CD4-positive, alpha-beta T cell treated with Interferon gamma for 1 hour (primary cell): ENCODE measurements at regions not wholly inside any gene's neighbourhood (a gene's known extent, or its start where the extent isn't known, plus 50 kb on each side); places are given as distances from the start of the nearest gene placed in this dataset.
"Not testable (repeated sequence)": the region's sequence is repeated elsewhere in the genome, so short reads cannot be mapped to it uniquely, and the experiment has no call there.

Experiments used
- DNase-seq: peaks from one replicate; pipeline ENCODE4 v3.0.0-alpha.2; 2020

GRCh38 chr9:87049929-87050608 is 102.8 kb upstream of the GAS1 start:
- not testable (repeated sequence) for DNase-seq

DNA sequence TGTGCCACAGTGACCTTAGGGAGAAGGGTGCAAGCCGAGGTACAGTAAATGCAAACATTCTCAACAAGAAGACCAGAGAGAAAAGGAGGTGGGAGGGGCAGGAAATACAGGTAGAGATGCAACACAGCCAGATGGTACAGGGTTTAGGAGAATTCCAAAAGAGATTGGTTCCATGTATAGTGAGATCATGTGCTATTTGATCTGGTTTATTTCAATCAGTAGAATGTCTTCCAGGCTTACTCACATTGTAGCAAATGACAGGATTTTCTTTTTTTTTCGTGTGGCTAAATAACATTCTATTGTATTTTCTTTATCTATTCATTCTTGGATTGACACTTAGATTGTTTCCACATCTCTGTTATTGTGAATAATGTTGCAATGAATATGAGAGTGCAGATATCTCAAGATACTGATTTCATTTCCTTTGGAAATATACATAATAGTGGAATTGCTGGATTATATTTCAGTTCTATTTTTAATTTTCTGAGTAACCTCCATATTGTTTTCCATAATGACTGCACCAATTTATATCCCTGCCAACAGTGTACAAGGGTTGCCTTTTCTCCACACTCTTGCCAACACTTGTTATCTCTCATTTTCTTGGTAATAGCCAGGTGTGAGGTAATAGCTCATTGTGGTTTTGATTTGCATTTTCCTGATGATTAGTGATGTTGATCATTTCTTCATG is 107.8 kb upstream of the GAS1 start:
- no peak for DNase-seq

DNA sequence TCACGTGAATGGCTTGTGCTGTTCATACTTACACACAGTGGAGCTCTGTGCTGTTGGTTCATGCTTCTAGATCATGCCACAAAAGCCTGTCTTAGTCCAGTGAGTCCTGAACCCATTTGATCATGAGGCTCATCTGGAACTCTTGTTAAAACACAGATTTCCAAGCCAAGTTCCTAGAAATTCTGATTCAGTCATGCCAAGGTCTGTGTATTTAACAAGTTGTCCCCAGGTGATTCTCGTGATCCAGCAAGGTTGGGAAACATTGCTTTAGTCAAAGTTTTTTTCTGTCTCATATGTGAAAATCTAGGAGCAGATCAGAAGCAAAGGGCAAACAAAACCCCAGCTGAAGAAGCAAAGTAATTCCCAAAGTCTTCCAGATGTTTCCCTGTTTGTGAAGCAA is 112.5 kb upstream of the GAS1 start:
- no peak for DNase-seq

GRCh38 chr9:87062746-87063145 is 115.4 kb upstream of the GAS1 start:
- DNase-seq: no peak

DNA sequence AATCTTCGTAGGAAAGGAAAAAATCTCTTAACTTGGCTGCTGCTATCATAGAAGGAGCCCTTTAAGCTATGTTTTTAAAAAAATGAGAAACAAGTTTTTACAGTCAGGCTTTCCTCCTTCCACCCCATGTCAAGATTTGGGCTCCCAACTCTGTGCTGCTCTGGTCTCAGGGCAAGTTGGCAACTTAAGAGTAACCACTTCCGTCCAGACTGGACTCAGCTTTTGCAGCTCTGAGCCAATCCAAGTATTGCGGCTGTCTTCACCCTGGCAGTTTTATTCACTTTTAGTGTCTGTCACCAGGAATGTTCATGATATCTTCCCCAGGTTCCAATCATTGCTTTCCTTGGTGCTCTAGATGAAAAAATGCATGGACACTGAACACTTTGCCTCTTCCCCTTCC is 115.9 kb upstream of the GAS1 start:
- no peak for DNase-seq

DNA sequence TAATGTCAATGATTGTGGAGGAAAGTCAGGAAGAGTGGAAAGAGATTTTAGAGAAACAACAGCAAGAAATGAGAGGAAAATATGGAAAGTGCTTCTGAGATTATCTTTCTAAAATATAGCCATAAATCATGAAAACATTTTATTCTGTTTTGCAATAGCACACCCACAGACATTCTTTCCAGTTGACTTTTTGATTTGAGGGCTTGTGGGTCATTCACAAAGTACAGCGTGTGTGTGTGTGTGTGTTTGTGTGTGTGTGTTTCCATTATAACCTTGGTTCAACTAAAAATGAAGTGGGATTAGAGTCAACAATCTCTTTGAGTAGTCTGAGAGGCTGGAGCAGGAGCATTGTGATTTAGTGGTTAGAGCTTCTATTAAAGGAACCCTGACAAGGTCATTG is 116.6 kb upstream of the GAS1 start:
- no peak for DNase-seq

- no peak for DNase-seq
Observed at GRCh38 chr9:87064311-87064710, 117.0 kb upstream of the GAS1 start.

GRCh38 chr9:87065981-87066380 is 118.7 kb upstream of the GAS1 start:
- DNase-seq: no peak

DNA sequence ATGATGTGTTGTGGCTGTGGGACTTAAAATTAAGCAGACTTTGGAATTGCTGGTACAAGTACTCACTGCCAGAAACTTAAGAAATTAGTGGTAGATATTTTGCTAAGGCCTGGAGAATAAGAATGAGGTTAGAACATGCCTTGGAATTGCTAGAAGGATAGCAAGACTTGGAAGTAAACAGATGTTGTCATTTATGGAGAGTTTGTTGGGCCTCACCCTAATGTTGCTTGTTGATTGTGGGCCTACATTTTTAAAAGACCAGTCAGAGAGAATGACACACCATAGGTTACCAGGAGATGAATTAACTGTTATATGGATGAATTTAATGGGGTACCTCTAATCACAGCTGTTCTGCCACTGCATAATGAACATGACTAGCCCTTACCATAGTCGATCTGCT is 120.1 kb upstream of the GAS1 start:
- no peak for DNase-seq

- DNase-seq: no peak
Observed at GRCh38 chr9:87068177-87068840, 121.0 kb upstream of the GAS1 start.

DNA sequence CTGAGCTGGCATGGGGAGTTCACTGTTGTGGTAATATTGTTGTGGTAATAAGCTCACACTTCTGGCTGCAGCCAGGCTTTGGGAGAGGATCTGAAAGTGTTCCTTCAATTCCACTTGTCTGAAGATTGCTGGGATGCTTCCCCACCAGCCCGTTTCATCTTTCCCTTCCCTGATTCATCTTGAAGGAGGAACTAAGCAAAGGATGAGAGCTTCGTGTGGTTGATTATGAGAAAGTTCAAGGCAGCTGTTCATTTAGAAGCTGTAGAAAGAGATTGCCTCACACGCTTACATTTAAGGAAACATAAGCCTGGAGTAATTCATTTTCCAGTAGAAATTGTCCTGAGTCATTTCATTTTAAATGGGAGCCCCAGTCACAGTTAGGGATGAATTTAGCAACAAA is 122.4 kb upstream of the GAS1 start:
- DNase-seq: no peak

- no peak for DNase-seq
Observed at GRCh38 chr9:87070336-87070735, 123.0 kb upstream of the GAS1 start.

GRCh38 chr9:87071473-87071872 is 124.2 kb upstream of the GAS1 start:
- DNase-seq: no peak

GRCh38 chr9:87073692-87074091 is 126.4 kb upstream of the GAS1 start:
- no peak for DNase-seq

DNA sequence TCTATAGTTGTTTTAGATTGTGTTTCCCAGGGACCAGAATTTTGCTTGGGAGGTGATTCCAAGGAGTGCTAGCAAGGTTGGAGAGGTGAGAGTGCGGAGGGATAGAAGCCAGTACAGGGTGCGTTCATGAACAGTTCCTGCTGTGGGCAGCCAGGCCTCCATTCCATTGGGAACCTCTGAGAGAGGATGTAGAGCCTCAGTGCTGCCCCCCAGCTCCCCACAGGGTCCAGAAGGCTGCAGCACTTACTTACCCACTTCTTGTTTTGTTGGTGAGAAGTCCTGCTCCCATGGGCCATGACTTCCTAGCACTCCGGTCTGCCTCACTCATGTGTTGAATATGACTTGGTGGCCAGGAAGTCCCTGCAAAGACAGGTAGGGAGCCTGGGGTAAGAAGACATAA is 128.2 kb upstream of the GAS1 start:
- DNase-seq: no peak

DNA sequence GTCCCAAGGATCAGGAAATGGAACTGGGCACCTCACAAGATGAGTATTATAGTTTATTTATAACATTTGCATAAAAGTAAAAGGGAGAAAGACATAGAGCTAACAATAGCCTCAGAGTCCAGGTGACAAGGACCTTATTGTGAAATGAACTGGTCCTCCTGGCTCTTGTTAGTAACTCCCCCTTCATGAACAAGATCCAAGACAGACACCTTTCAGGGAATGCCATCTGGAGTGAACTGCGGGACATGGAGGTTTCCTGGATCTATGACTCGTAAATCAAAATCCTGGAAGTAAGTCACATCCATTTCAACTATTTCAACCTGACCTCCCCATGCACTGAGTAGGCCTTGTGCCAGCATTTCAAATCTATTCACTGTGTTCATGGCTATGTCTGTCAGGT is 129.5 kb upstream of the GAS1 start:
- DNase-seq: no peak

DNA sequence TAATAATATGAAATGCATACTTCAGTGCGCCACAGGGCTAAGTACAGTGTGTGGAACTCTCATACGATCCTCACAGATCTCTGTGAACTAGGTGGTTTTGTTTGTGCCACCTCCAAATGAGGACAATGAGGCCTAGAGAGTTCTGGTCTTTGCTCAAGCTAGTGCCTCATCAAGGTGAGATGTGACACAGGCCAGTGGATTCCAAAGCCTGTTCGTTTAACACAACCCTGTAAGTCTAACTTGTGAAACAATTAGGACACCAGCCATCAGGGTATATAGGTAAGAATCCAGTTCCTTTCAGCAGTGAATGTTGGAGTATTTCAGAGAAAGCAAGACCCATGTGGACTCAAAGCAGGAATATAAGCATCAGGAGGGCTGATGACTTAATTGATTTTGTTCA is 130.7 kb upstream of the GAS1 start:
- DNase-seq: no peak

DNA sequence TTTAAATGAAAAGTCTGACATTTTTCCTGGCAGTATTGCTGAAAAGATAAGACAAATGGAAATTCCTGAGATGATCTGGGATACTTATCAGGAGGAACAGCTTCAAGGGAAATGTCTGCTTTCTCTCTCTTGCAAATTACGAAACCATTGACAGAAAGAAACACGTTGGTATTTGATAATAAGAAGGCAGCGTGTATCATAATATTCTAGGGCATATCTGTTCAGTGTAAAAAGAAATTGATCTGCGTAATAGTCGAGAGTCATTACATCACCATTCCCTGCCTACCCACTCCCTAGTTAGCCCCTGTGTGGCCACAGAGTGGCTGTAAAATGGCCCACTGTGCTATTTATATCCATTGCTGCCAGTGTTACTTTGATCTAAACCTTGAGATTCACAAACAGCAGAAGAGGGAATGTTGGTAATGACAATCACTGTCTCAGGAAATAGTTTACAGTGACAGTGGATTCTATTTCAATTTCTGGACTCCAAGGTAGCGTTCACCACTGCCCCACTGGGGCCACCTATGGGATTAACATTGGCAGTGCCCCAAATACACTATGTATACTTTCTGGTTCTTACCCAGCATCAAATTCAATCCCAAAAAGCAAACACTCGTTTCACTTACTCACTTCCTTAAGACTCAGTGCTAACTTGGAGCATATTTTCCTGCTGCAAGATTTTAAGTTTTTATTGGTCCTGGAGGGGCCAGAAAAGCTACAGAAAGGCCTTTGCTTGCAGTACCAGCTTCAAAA is 133.4 kb upstream of the GAS1 start:
- no peak for DNase-seq

DNA sequence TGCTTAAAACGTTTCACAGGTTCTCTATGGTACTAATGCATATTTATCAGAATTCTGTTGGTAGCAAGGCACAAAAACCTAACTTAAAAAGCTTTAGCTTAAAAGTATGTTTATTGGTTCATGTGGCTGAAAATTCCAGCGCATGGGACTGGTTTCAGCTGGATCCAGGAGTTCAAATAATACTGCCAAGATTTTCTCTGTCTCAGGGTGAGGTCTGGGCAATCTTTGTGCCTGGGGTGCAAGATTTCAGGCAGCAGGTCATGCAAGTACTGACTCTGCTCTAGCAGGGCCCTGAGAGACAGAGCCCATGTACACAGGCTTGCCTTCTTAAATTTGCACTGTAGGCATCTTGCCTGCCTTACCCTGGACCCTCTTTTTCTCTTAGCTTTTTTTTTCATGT is 134.2 kb upstream of the GAS1 start:
- DNase-seq: no peak

- no peak for DNase-seq
Observed at GRCh38 chr9:87083986-87084385, 136.7 kb upstream of the GAS1 start.

GRCh38 chr9:87084407-87084806 is 137.1 kb upstream of the GAS1 start:
- no peak for DNase-seq

GRCh38 chr9:87085073-87085472 is 137.8 kb upstream of the GAS1 start:
- DNase-seq: no peak

DNA sequence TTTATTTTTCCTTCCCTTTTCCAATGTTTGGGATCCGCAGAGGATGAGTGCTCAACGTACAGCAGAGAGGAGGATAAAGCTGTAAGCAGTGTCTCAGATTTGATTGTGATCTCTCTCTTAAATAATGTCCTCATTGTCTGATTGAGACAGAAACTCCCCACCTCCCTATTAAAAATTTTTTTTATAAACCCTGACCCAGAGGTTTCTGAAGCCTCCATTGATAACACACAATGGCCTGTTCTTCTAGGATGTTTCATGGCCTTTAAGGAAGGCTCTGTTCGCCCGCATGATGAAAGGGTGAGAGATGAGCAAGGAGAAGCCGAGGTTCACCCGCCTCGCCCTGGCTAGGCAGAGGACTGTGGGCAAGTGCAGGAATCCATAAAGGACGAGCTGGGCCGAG is 138.2 kb upstream of the GAS1 start:
- DNase-seq: no peak
